PC-3 (cell line): ENCODE measurements at regions not wholly inside any gene's neighbourhood (a gene's known extent, or its start where the extent isn't known, plus 50 kb on each side); places are given as distances from the start of the nearest gene placed in this dataset.

Source experiments
- ATAC-seq: fragments of 200-7000 bp; cut with Tn5 transposase; 2 replicates; pipeline ENCODE4 v1.9.1; 2020; ENCODE audit warnings: mild to moderate bottlenecking, moderate library complexity
- BruUV-seq: library from RNA; stranded (reverse); fragments of 400-500 nt; replicated peaks from 2 replicates; lab custom pipeline; 2021; lab: Mats Ljungman, UMichigan
- CTCF ChIA-PET: fragments of 300-600 bp; sonication (Branson Sonifier 250); formaldehyde crosslinking; loops from one replicate; lab custom pipeline; 2022; ENCODE audit warnings: antibody characterized with exemption; lab: Charles Lee
- POLR2A ChIA-PET: fragments of 300-600 bp; sonication (Branson Sonifier 250); formaldehyde crosslinking; loops from one replicate; lab custom pipeline; 2022; ENCODE audit warnings: antibody characterized with exemption; ENCODE audit not compliant: unreplicated experiment; lab: Charles Lee
- DNase-seq: peaks from one replicate; pipeline ENCODE4 v3.0.0-alpha.2; 2015
- H2AFZ ChIP-seq: fragments of 300-600 bp; sonication (generic); 2 replicates; pipeline ENCODE4 v1.6.0; 2016; ENCODE audit warnings: antibody characterized with exemption, low read length
- H3F3A ChIP-seq: fragments of 300-600 bp; sonication (generic); one replicate; pipeline ENCODE4 v1.6.0; 2017; ENCODE audit warnings: antibody characterized with exemption, low read length, control low read depth, mild to moderate bottlenecking; ENCODE audit not compliant: unreplicated experiment
- H3K27ac ChIP-seq: fragments of 300-600 bp; sonication (generic); 2 replicates; pipeline ENCODE4 v1.5.1; 2016; ENCODE audit warnings: mild to moderate bottlenecking, low read length
- H3K27me3 ChIP-seq: fragments of 300-600 bp; sonication (generic); 2 replicates; pipeline ENCODE4 v1.6.1; 2016; ENCODE audit warnings: low read length, mixed read lengths
- H3K36me3 ChIP-seq: fragments of 300-600 bp; sonication (generic); 2 replicates; pipeline ENCODE4 v1.6.1; 2016; ENCODE audit warnings: low read depth, mixed run types, low read length, mixed read lengths
- H3K4me1 ChIP-seq: fragments of 300-600 bp; sonication (generic); 2 replicates; pipeline ENCODE4 v1.5.1; 2016; ENCODE audit warnings: low read length; ENCODE audit not compliant: insufficient read depth
- H3K4me2 ChIP-seq: fragments of 300-600 bp; sonication (generic); 2 replicates; pipeline ENCODE4 v1.6.0; 2016; ENCODE audit warnings: low read length
- H3K4me3 ChIP-seq: fragments of 300-600 bp; sonication (generic); 2 replicates; pipeline ENCODE4 v1.5.1; 2016; ENCODE audit warnings: mild to moderate bottlenecking, low read length, mixed read lengths
- H3K79me2 ChIP-seq: fragments of 300-600 bp; sonication (generic); 2 replicates; pipeline ENCODE4 v1.6.1; 2017; ENCODE audit warnings: low read length, mixed read lengths
- H3K9ac ChIP-seq: fragments of 300-600 bp; sonication (generic); 2 replicates; pipeline ENCODE4 v1.6.0; 2016; ENCODE audit warnings: mild to moderate bottlenecking, low read length
- H3K9me2 ChIP-seq: fragments of 300-600 bp; sonication (generic); replicated peaks from 2 replicates; pipeline ENCODE4 v1.6.1; 2016; ENCODE audit warnings: mixed run types, low read length, mixed read lengths
- H3K9me3 ChIP-seq: fragments of 300-600 bp; sonication (generic); 2 replicates; pipeline ENCODE4 v1.6.1; 2016; ENCODE audit warnings: low read length, mixed read lengths
- H4K20me1 ChIP-seq: fragments of 300-600 bp; sonication (generic); 2 replicates; pipeline ENCODE4 v1.6.1; 2016; ENCODE audit warnings: low read length, mixed read lengths
- CTCF ChIP-seq: fragments of 300-600 bp; sonication (generic); conservative IDR thresholded peaks from 2 replicates; pipeline ENCODE4 v1.5.1; 2017; ENCODE audit warnings: antibody characterized with exemption, low read depth, mild to moderate bottlenecking, low read length
- EZH2 ChIP-seq: fragments of 300-600 bp; sonication (generic); IDR thresholded peaks from one replicate; pipeline ENCODE4 v1.6.1; 2017; ENCODE audit warnings: antibody characterized with exemption, mild to moderate bottlenecking, low read length; ENCODE audit not compliant: unreplicated experiment
- EZH2phosphoT487 ChIP-seq: fragments of 300-600 bp; sonication (generic); IDR thresholded peaks from 2 replicates; pipeline ENCODE4 v1.6.1; 2018; ENCODE audit warnings: mild to moderate bottlenecking, antibody characterized with exemption, low read length, borderline replicate concordance
- intact Hi-C: fragments of 100-400 bp; cut with micrococcal nuclease; formaldehyde crosslinking; loops from 2 replicates; pipeline ENCODE4 v1.9.0; 2023

- Histone ChIP-seq H3K9ac (no peak overlapping the region), H3F3A (no peaks in the 10 kb centered on the region), H3K4me3 (no peak overlapping the region), H3K4me1 (no peaks in the 10 kb centered on the region), H3K27me3 (no peaks in the 10 kb centered on the region), H3K36me3 (no peaks in the 10 kb centered on the region), H3K9me2 (no peaks in the 10 kb centered on the region), H3K27ac (no peak overlapping the region), H3K4me2 (no peak overlapping the region), H3K79me2 (no peaks in the 10 kb centered on the region), H4K20me1 (no peaks in the 10 kb centered on the region), H2AFZ (no peak overlapping the region), H3K9me3 (no peaks in the 10 kb centered on the region)
- BruUV-seq: no TSS peak
- TF ChIP-seq CTCF (no peak), EZH2 (no peak), EZH2phosphoT487 (no peak)
- DNase-seq (no peak), ATAC-seq (peak; percentile 45; the same call in 1 of the 2 replicates)
- CTCF ChIA-PET: no interaction called here
- intact Hi-C loops: no loop called here
- POLR2A ChIA-PET: no interaction called here
These were observed 148.9 kb upstream of the JADE1 start for GRCh38 chr4:128660361-128661215.

GRCh38 chr4:128658214-128658631, 151.3 kb upstream of the JADE1 start:
- Histone ChIP-seq H3F3A (no peaks in the 10 kb centered on the region), H3K9ac (no peak overlapping the region), H3K27me3 (no peaks in the 10 kb centered on the region), H4K20me1 (no peaks in the 10 kb centered on the region), H3K27ac (no peak overlapping the region), H3K79me2 (no peaks in the 10 kb centered on the region), H2AFZ (no peak overlapping the region), H3K4me3 (no peak overlapping the region), H3K4me2 (no peak overlapping the region), H3K4me1 (no peaks in the 10 kb centered on the region), H3K36me3 (no peaks in the 10 kb centered on the region), H3K9me2 (no peaks in the 10 kb centered on the region), H3K9me3 (no peaks in the 10 kb centered on the region)
- CTCF ChIA-PET: no interaction called here
- intact Hi-C loops: no loop called here
- no peak for TF ChIP-seq EZH2
- no peak for TF ChIP-seq CTCF
- TF ChIP-seq EZH2phosphoT487: no peak
- no peak for DNase-seq
- no TSS peak for BruUV-seq
- ATAC-seq: no peak
- POLR2A ChIA-PET: no interaction called here

- intact Hi-C loops: no loop called here
- DNase-seq (no peak), ATAC-seq (no peak)
- H2AFZ ChIP-seq: no peak overlapping the region
- no peaks in the 10 kb centered on the region for H4K20me1 ChIP-seq
- no peak overlapping the region for H3K4me2 ChIP-seq
- no peak for TF ChIP-seq CTCF
- TF ChIP-seq EZH2phosphoT487: no peak
- no peak for TF ChIP-seq EZH2
- H3F3A ChIP-seq: no peaks in the 10 kb centered on the region
- no peaks in the 10 kb centered on the region for H3K9me3 ChIP-seq
- no peaks in the 10 kb centered on the region for H3K9me2 ChIP-seq
- POLR2A ChIA-PET: no interaction called here
- no peak overlapping the region for H3K27ac ChIP-seq
- BruUV-seq: no TSS peak
- H3K9ac ChIP-seq: no peak overlapping the region
- no peaks in the 10 kb centered on the region for H3K36me3 ChIP-seq
- H3K79me2 ChIP-seq: no peaks in the 10 kb centered on the region
- CTCF ChIA-PET: no interaction called here
- no peaks in the 10 kb centered on the region for H3K27me3 ChIP-seq
- H3K4me1 ChIP-seq: no peaks in the 10 kb centered on the region
- no peak overlapping the region for H3K4me3 ChIP-seq
These were observed 151.9 kb upstream of the JADE1 start for GRCh38 chr4:128657638-128658037.
